PC-3 (cell line): ENCODE measurements at regions not wholly inside any gene's neighbourhood (a gene's known extent, or its start where the extent isn't known, plus 50 kb on each side); places are given as distances from the start of the nearest gene placed in this dataset.

ENCODE experiments used
- ATAC-seq: fragments of 200-7000 bp; cut with Tn5 transposase; 2 replicates; pipeline ENCODE4 v1.9.1; 2020; ENCODE audit warnings: mild to moderate bottlenecking, moderate library complexity
- BruUV-seq: library from RNA; stranded (reverse); fragments of 400-500 nt; replicated peaks from 2 replicates; lab custom pipeline; 2021; lab: Mats Ljungman, UMichigan
- CTCF ChIA-PET: fragments of 300-600 bp; sonication (Branson Sonifier 250); formaldehyde crosslinking; loops from one replicate; lab custom pipeline; 2022; ENCODE audit warnings: antibody characterized with exemption; lab: Charles Lee
- POLR2A ChIA-PET: fragments of 300-600 bp; sonication (Branson Sonifier 250); formaldehyde crosslinking; loops from one replicate; lab custom pipeline; 2022; ENCODE audit warnings: antibody characterized with exemption; ENCODE audit not compliant: unreplicated experiment; lab: Charles Lee
- DNase-seq: peaks from one replicate; pipeline ENCODE4 v3.0.0-alpha.2; 2015
- H2AFZ ChIP-seq: fragments of 300-600 bp; sonication (generic); 2 replicates; pipeline ENCODE4 v1.6.0; 2016; ENCODE audit warnings: antibody characterized with exemption, low read length
- H3F3A ChIP-seq: fragments of 300-600 bp; sonication (generic); one replicate; pipeline ENCODE4 v1.6.0; 2017; ENCODE audit warnings: antibody characterized with exemption, low read length, control low read depth, mild to moderate bottlenecking; ENCODE audit not compliant: unreplicated experiment
- H3K27ac ChIP-seq: fragments of 300-600 bp; sonication (generic); 2 replicates; pipeline ENCODE4 v1.5.1; 2016; ENCODE audit warnings: mild to moderate bottlenecking, low read length
- H3K27me3 ChIP-seq: fragments of 300-600 bp; sonication (generic); 2 replicates; pipeline ENCODE4 v1.6.1; 2016; ENCODE audit warnings: low read length, mixed read lengths
- H3K36me3 ChIP-seq: fragments of 300-600 bp; sonication (generic); 2 replicates; pipeline ENCODE4 v1.6.1; 2016; ENCODE audit warnings: low read depth, mixed run types, low read length, mixed read lengths
- H3K4me1 ChIP-seq: fragments of 300-600 bp; sonication (generic); 2 replicates; pipeline ENCODE4 v1.5.1; 2016; ENCODE audit warnings: low read length; ENCODE audit not compliant: insufficient read depth
- H3K4me2 ChIP-seq: fragments of 300-600 bp; sonication (generic); 2 replicates; pipeline ENCODE4 v1.6.0; 2016; ENCODE audit warnings: low read length
- H3K4me3 ChIP-seq: fragments of 300-600 bp; sonication (generic); 2 replicates; pipeline ENCODE4 v1.5.1; 2016; ENCODE audit warnings: mild to moderate bottlenecking, low read length, mixed read lengths
- H3K79me2 ChIP-seq: fragments of 300-600 bp; sonication (generic); 2 replicates; pipeline ENCODE4 v1.6.1; 2017; ENCODE audit warnings: low read length, mixed read lengths
- H3K9ac ChIP-seq: fragments of 300-600 bp; sonication (generic); 2 replicates; pipeline ENCODE4 v1.6.0; 2016; ENCODE audit warnings: mild to moderate bottlenecking, low read length
- H3K9me2 ChIP-seq: fragments of 300-600 bp; sonication (generic); replicated peaks from 2 replicates; pipeline ENCODE4 v1.6.1; 2016; ENCODE audit warnings: mixed run types, low read length, mixed read lengths
- H3K9me3 ChIP-seq: fragments of 300-600 bp; sonication (generic); 2 replicates; pipeline ENCODE4 v1.6.1; 2016; ENCODE audit warnings: low read length, mixed read lengths
- H4K20me1 ChIP-seq: fragments of 300-600 bp; sonication (generic); 2 replicates; pipeline ENCODE4 v1.6.1; 2016; ENCODE audit warnings: low read length, mixed read lengths
- CTCF ChIP-seq: fragments of 300-600 bp; sonication (generic); conservative IDR thresholded peaks from 2 replicates; pipeline ENCODE4 v1.5.1; 2017; ENCODE audit warnings: antibody characterized with exemption, low read depth, mild to moderate bottlenecking, low read length
- EZH2 ChIP-seq: fragments of 300-600 bp; sonication (generic); IDR thresholded peaks from one replicate; pipeline ENCODE4 v1.6.1; 2017; ENCODE audit warnings: antibody characterized with exemption, mild to moderate bottlenecking, low read length; ENCODE audit not compliant: unreplicated experiment
- EZH2phosphoT487 ChIP-seq: fragments of 300-600 bp; sonication (generic); IDR thresholded peaks from 2 replicates; pipeline ENCODE4 v1.6.1; 2018; ENCODE audit warnings: mild to moderate bottlenecking, antibody characterized with exemption, low read length, borderline replicate concordance
- intact Hi-C: fragments of 100-400 bp; cut with micrococcal nuclease; formaldehyde crosslinking; loops from 2 replicates; pipeline ENCODE4 v1.9.0; 2023

- no peaks in the 10 kb centered on the region for H3K9me2 ChIP-seq
- no peak for ATAC-seq
- H3K36me3 ChIP-seq: no peaks in the 10 kb centered on the region
- no peaks in the 10 kb centered on the region for H4K20me1 ChIP-seq
- H3K9me3 ChIP-seq: no peaks in the 10 kb centered on the region
- DNase-seq: no peak
- H3K4me2 ChIP-seq: no peak overlapping the region
- no peak overlapping the region for H2AFZ ChIP-seq
- no peaks in the 10 kb centered on the region for H3K27me3 ChIP-seq
- no peaks in the 10 kb centered on the region for H3F3A ChIP-seq
- CTCF ChIA-PET: no interaction called here
- no peak for TF ChIP-seq EZH2phosphoT487
- TF ChIP-seq CTCF: no peak
- TF ChIP-seq EZH2: no peak
- no peaks in the 10 kb centered on the region for H3K79me2 ChIP-seq
- BruUV-seq: no TSS peak
- no peaks in the 10 kb centered on the region for H3K4me1 ChIP-seq
- POLR2A ChIA-PET: no interaction called here
- no peak overlapping the region for H3K4me3 ChIP-seq
- no peak overlapping the region for H3K27ac ChIP-seq
- intact Hi-C loops: no loop called here
- H3K9ac ChIP-seq: no peak overlapping the region
Observed at GRCh38 chr17:6204203-6204722, 134.1 kb downstream of the WSCD1 start.

DNA sequence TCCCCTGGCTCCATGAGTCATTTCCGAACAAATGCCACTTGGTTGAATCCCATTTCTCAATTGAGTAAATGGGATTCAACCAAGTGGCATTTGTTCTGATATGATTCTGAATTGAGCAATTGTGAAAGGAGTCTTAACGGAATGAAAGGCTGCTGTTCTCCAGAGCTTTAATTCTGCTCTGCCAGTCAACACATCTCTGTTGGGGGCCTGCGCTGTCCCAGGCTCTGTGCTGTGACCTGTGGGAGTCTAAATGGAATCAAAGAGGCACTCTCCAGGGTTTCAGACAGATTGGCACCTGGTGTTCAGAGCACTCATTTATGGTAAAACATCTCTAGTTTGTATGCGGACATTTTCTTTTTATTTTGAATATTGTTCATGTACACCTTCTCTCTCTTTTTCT, 126.2 kb downstream of the WSCD1 start:
- peak; percentile 60 for DNase-seq
- intact Hi-C loops: no loop called here
- no peak overlapping the region for H3K27ac ChIP-seq
- no peak for ATAC-seq
- H3F3A ChIP-seq: no peaks in the 10 kb centered on the region
- H3K4me1 ChIP-seq: peaks cover 16% of the 10 kb centered on the region
- H3K9me2 ChIP-seq: no peaks in the 10 kb centered on the region
- H3K4me3 ChIP-seq: no peak overlapping the region
- peak overlapping the region; percentile 48; the same call in 1 of the 2 replicates for H2AFZ ChIP-seq
- H3K27me3 ChIP-seq: no peaks in the 10 kb centered on the region
- ChIA-PET CTCF (no interaction called here), POLR2A (no interaction called here)
- no peaks in the 10 kb centered on the region for H3K9me3 ChIP-seq
- no peaks in the 10 kb centered on the region for H3K79me2 ChIP-seq
- no TSS peak for BruUV-seq
- H3K4me2 ChIP-seq: peak overlapping the region; percentile 69
- no peak for TF ChIP-seq EZH2phosphoT487
- TF ChIP-seq EZH2: no peak
- no peak for TF ChIP-seq CTCF
- H4K20me1 ChIP-seq: no peaks in the 10 kb centered on the region
- H3K36me3 ChIP-seq: no peaks in the 10 kb centered on the region
- no peak overlapping the region for H3K9ac ChIP-seq

- TF ChIP-seq EZH2: no peak
- no peak for TF ChIP-seq EZH2phosphoT487
- TF ChIP-seq CTCF: no peak
- H3K4me2 ChIP-seq: no peak overlapping the region
- H3K4me1 ChIP-seq: peaks cover 16% of the 10 kb centered on the region
- ChIA-PET CTCF (no interaction called here), POLR2A (no interaction called here)
- no peaks in the 10 kb centered on the region for H3K27me3 ChIP-seq
- no peak overlapping the region for H3K4me3 ChIP-seq
- no peaks in the 10 kb centered on the region for H3K36me3 ChIP-seq
- no peaks in the 10 kb centered on the region for H4K20me1 ChIP-seq
- ATAC-seq (no peak; the same call in 1 of the 2 replicates), DNase-seq (no peak)
- no TSS peak for BruUV-seq
- no peak overlapping the region for H3K27ac ChIP-seq
- intact Hi-C loops: no loop called here
- no peak overlapping the region for H2AFZ ChIP-seq
- H3K9me3 ChIP-seq: no peaks in the 10 kb centered on the region
- H3F3A ChIP-seq: no peaks in the 10 kb centered on the region
- no peak overlapping the region for H3K9ac ChIP-seq
- H3K9me2 ChIP-seq: no peaks in the 10 kb centered on the region
- H3K79me2 ChIP-seq: no peaks in the 10 kb centered on the region
Observed at GRCh38 chr17:6195123-6195522, 124.9 kb downstream of the WSCD1 start.
